Activated T-cell treated with anti-CD3 and anti-CD28 coated beads, Interleukin-2, amount 50 U/mL, for 48 hours (primary cell): ENCODE measurements at regions not wholly inside any gene's neighbourhood (a gene's known extent, or its start where the extent isn't known, plus 50 kb on each side); places are given as distances from the start of the nearest gene placed in this dataset.
"Not testable (repeated sequence)": the region's sequence is repeated elsewhere in the genome, so short reads cannot be mapped to it uniquely, and the experiment has no call there.

Source experiments
- DNase-seq, 2 experiments: peaks; one replicate each; pipeline ENCODE4 v3.0.0-alpha.2; 2020

DNA sequence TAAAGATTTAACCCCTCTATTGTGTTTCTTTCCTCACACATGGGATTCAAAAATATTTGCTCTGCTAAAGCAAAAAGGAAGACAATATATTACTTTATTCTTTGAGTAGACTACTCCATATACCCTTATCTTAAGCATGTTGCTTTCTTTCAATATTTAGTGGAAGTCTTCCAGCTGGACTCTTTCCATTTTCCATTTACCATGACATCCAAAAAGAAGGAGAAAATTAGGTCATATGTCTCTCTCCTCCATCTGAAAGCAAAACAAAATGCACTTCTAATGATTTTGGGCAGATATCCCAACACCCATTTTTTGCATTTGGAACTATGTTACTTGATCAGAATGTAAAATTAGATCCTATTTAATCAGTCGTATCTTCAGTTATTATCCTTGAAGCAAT lies 1336.5 kb downstream of the PCDH19 start:
- DNase-seq: no peak

GRCh38 chrX:99051639-99052038 lies 1358.4 kb downstream of the PCDH19 start:
- DNase-seq: no peak

GRCh38 chrX:99033226-99033901 lies 1376.7 kb downstream of the PCDH19 start:
- DNase-seq: no peak

- no peak for DNase-seq
These were observed 1399.1 kb downstream of the PCDH19 start for GRCh38 chrX:99010957-99011356.

- no peak for DNase-seq
These were observed 1408.8 kb downstream of the PCDH19 start for GRCh38 chrX:99001286-99001685.

DNA sequence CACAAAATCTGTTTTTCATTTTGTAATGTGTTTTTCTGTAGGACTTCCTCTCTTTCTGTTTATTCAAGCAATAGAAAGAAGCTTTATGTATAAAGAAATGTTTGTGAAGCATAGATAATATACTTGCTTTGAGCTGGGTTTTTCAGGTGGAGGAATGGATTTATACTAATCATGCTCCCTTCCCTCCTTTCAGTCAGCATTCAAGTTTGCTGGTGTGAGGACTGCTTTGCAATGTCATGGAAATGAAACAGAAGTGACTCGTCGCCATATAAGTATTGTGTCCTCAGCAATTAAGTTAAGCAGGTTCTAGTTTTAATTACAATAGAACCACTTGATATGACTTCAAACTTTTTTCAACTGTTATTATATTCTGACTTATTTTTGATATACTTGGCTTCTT lies 1447.1 kb downstream of the PCDH19 start:
- DNase-seq: no peak

- DNase-seq: no peak
These were observed 1454.1 kb downstream of the PCDH19 start for GRCh38 chrX:98956014-98956413.

DNA sequence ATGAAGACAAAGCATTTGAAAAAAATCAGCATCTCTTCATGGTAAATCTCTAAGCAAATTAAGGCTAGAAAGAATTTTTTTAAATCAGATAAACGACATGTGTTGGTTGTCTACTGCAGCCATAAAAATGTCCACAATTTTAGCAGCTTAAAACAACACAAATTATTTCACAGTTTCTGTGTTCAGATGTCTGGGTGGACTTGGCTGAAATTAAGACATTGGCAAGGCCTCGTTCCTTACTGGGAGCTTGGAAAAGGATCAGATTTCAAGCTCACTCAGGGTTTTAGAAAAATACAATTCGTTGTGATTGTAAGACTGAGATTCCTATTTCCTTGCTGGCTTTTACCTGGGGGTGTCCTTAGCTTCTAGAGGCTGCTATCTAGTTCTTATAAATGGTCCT lies 1470.6 kb downstream of the PCDH19 start:
- no peak for DNase-seq

DNA sequence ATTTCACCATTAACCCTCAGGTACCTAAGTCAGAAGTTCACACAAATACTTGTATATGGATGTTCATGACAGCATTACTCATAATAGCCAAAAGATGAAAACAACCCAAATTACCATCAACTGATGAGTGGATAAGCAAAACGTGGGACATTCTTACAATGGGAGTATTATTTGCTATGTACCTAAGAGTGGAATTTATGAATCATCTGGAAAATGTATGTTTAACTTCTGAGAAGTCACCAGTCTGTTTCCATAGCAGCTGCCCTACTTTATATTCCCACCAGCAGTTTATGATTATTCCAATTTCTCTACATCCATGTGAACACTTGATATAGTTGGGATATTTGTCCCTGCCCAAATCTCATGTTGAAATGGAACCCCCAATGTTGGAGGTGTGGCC lies 1478.9 kb downstream of the PCDH19 start:
- DNase-seq: no peak

GRCh38 chrX:98924511-98924910 lies 1485.6 kb downstream of the PCDH19 start:
- DNase-seq: no peak

GRCh38 chrX:98897191-98897590 lies 1512.9 kb downstream of the PCDH19 start:
- DNase-seq: no peak

GRCh38 chrX:98850639-98851038 lies 1559.4 kb downstream of the PCDH19 start:
- not testable (repeated sequence) for DNase-seq
